ENCODE measurements at regions not wholly inside any gene's neighbourhood (a gene's known extent, or its start where the extent isn't known, plus 50 kb on each side); places are given as distances from the start of the nearest gene placed in this dataset.

- TF ChIP-seq, protein P1, sequence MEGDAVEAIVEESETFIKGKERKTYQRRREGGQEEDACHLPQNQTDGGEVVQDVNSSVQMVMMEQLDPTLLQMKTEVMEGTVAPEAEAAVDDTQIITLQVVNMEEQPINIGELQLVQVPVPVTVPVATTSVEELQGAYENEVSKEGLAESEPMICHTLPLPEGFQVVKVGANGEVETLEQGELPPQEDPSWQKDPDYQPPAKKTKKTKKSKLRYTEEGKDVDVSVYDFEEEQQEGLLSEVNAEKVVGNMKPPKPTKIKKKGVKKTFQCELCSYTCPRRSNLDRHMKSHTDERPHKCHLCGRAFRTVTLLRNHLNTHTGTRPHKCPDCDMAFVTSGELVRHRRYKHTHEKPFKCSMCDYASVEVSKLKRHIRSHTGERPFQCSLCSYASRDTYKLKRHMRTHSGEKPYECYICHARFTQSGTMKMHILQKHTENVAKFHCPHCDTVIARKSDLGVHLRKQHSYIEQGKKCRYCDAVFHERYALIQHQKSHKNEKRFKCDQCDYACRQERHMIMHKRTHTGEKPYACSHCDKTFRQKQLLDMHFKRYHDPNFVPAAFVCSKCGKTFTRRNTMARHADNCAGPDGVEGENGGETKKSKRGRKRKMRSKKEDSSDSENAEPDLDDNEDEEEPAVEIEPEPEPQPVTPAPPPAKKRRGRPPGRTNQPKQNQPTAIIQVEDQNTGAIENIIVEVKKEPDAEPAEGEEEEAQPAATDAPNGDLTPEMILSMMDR (IDR thresholded peaks at IDR 0.05), result no peak
- Mint-ChIP-seq H3K4me1 (ENCODE audit: low read depth) (no peaks in the 10 kb centered on the region), H3K27me3 (ENCODE audit: insufficient read depth) (no peaks in the 10 kb centered on the region), H3K36me3 (ENCODE audit: low read depth) (no peaks in the 10 kb centered on the region), H3K4me3 (no peak overlapping the region), H3K27ac (no peak overlapping the region), H3K9me3 (peaks cover 44% of the 10 kb centered on the region)
- no peak for DNase-seq
Observed at GRCh38 chr2:153134725-153135124, 343.8 kb downstream of the RPRM start.

DNA sequence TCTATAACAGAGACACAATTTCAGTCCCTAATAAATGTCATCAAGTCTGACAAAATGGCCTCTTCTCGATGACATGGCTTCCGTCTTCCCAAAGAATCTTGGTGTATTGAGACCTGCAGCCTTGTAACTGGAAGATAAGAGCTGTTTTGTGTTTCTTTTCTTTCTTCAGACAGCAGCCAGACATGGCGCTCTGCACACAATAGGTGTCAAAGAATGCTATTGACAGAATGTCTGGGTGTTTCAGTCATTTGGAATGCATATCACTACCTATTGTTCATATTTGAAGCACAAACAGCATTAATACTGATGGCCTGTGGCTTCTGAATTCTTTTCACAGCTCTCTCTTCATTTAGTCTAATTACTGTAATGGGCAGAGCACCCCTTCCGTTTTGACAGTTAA lies 344.8 kb downstream of the RPRM start:
- Mint-ChIP-seq H3K27me3 (ENCODE audit: insufficient read depth) (no peaks in the 10 kb centered on the region), H3K27ac (no peak overlapping the region), H3K9me3 (peaks cover 38% of the 10 kb centered on the region), H3K36me3 (ENCODE audit: low read depth) (no peaks in the 10 kb centered on the region), H3K4me3 (no peak overlapping the region), H3K4me1 (ENCODE audit: low read depth) (no peaks in the 10 kb centered on the region)
- no peak for DNase-seq
- TF ChIP-seq, protein P1 (IDR thresholded peaks at IDR 0.05), result no peak

DNA sequence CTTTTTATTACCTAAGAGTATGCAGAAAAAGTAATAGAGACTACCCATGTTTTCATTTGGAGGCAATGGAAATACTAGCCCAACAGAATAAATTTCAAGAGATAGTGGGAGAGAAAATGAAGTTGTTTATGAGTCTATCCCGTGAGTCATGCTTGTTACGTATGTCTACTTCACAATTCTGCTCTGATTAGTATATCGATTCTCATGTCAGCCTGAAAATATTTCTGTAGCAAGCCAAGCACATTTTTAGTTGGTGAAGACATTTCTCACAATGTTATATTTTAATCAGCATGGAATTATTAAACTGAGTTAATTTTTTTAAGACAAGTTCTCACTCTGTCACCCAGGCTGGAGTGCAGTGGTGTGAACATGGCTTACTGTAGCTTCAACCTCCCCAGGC lies 346.1 kb downstream of the RPRM start:
- DNase-seq, result no peak
- Mint-ChIP-seq H3K9me3 (peaks cover 38% of the 10 kb centered on the region), H3K4me3 (no peak overlapping the region), H3K27ac (no peak overlapping the region), H3K4me1 (ENCODE audit: low read depth) (no peaks in the 10 kb centered on the region), H3K27me3 (ENCODE audit: insufficient read depth) (no peaks in the 10 kb centered on the region), H3K36me3 (ENCODE audit: low read depth) (no peaks in the 10 kb centered on the region)
- TF ChIP-seq, protein P1 (IDR thresholded peaks at IDR 0.05), result no peak

DNA sequence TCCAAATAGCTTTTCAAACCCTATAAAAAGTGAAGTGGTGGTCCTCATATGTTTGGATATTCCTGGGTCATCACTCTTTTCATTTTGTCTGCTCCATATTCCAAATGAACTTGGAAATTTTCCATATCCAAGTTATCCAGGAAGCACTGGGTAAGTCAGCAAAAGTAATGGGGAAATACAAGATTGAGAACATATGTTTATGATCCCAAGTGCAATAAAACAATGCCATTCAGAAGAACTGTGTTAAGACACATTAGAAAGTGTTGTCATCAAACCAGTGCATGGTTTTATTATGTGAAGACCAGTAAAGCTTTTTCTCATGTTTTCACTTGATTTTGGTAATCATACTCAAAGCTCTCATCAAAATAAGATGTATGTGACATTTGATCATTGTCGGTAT lies 363.4 kb downstream of the RPRM start:
- Mint-ChIP-seq H3K4me1 (ENCODE audit: low read depth) (no peaks in the 10 kb centered on the region), H3K4me3 (no peak overlapping the region), H3K9me3 (peaks cover 4% of the 10 kb centered on the region), H3K27me3 (ENCODE audit: insufficient read depth) (no peaks in the 10 kb centered on the region), H3K27ac (no peak overlapping the region), H3K36me3 (ENCODE audit: low read depth) (no peaks in the 10 kb centered on the region)
- DNase-seq, result no peak
- TF ChIP-seq, protein P1 (IDR thresholded peaks at IDR 0.05), result no peak

GRCh38 chr2:153110486-153110885 lies 368.1 kb downstream of the RPRM start:
- Mint-ChIP-seq H3K4me1 (ENCODE audit: low read depth) (no peaks in the 10 kb centered on the region), H3K36me3 (ENCODE audit: low read depth) (no peaks in the 10 kb centered on the region), H3K4me3 (no peak overlapping the region), H3K27ac (no peak overlapping the region), H3K27me3 (ENCODE audit: insufficient read depth) (no peaks in the 10 kb centered on the region), H3K9me3 (peaks cover 9% of the 10 kb centered on the region)
- TF ChIP-seq, protein P1 (IDR thresholded peaks at IDR 0.05), result no peak
- DNase-seq, result no peak

DNA sequence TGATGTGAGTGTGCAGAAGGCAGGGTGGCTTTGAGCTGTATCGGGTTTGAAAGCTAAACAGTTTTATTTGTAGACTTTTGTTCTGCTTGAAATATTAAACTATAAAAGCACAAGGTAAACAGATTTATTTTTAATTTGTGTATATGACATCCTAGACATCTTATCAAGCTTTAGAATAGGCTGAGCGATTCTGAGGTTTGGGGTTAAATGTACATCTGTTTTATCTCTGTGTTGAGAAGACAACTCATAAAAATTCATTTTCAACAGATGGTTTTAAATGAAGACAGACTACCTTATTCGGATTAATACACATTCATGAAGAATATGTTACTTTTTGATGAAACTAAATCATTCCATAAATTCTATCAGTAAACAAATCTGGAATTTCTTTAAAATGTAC lies 368.8 kb downstream of the RPRM start:
- peaks cover 9% of the 10 kb centered on the region for H3K9me3 Mint-ChIP-seq
- H3K4me3 Mint-ChIP-seq, result no peak overlapping the region

More for the DNA sequence above, 368.8 kb downstream of the RPRM start:
- DNase-seq, result no peak
- no peaks in the 10 kb centered on the region for H3K4me1 Mint-ChIP-seq (ENCODE audit: low read depth)
- TF ChIP-seq, protein P1 (IDR thresholded peaks at IDR 0.05), result no peak
- H3K27me3 Mint-ChIP-seq (ENCODE audit: insufficient read depth), result no peaks in the 10 kb centered on the region
- H3K27ac Mint-ChIP-seq, result no peak overlapping the region
- H3K36me3 Mint-ChIP-seq (ENCODE audit: low read depth), result no peaks in the 10 kb centered on the region

Measured in HFFc6 (cell line).